Transverse colon (tissue), 3 donors: ENCODE measurements at regions not wholly inside any gene's neighbourhood (a gene's known extent, or its start where the extent isn't known, plus 50 kb on each side); places are given as distances from the start of the nearest gene placed in this dataset.

Source experiments
- POLR2A ChIP-seq: fragments of 450-650 bp; IDR thresholded peaks from one replicate; pipeline ENCODE4 v1.6.1; 2016; ENCODE audit warnings: antibody characterized with exemption, mild to moderate bottlenecking, moderate library complexity
- TF ChIP-seq, protein P1 (sequence below), 5 experiments: fragments of 200-600 bp in 3 of 5; fragments of 450-650 bp in 2 of 5; sonication (generic) in 3 of 5; IDR thresholded peaks; 1 replicate in 2 of 5; 2 replicates in 3 of 5; pipeline ENCODE4 v1.5.1; 2016 to 2017; ENCODE audit warnings: antibody characterized with exemption in 5 of 5, inconsistent platforms in 3 of 5, mild to moderate bottlenecking in 2 of 5, moderate library complexity in 1 of 5

DNA sequence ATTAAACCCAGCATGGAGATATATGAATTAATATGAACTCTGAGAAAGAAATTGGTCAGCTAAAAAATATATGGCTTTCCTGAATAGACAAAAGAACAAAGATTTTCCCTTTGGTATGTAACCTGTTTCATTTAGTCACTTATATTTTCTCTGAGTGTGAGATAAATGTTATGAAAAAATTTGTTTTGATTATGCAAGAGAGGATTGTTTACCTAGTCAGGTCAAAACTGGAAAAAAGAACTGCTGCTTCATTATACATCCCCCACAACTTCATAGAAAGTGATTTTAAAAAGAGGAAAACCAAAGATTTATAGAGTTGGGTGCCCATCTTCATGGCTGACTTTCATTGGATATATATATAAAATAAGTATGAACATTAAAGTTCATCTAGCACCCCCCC, 242.2 kb upstream of the FN1 start:
- TF ChIP-seq, protein P1, sequence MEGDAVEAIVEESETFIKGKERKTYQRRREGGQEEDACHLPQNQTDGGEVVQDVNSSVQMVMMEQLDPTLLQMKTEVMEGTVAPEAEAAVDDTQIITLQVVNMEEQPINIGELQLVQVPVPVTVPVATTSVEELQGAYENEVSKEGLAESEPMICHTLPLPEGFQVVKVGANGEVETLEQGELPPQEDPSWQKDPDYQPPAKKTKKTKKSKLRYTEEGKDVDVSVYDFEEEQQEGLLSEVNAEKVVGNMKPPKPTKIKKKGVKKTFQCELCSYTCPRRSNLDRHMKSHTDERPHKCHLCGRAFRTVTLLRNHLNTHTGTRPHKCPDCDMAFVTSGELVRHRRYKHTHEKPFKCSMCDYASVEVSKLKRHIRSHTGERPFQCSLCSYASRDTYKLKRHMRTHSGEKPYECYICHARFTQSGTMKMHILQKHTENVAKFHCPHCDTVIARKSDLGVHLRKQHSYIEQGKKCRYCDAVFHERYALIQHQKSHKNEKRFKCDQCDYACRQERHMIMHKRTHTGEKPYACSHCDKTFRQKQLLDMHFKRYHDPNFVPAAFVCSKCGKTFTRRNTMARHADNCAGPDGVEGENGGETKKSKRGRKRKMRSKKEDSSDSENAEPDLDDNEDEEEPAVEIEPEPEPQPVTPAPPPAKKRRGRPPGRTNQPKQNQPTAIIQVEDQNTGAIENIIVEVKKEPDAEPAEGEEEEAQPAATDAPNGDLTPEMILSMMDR (IDR thresholded peaks at IDR 0.05) = no peak
- TF ChIP-seq POLR2A = no peak
